Skin epidermis (tissue), 12 donors: ENCODE measurements at regions not wholly inside any gene's neighbourhood (a gene's known extent, or its start where the extent isn't known, plus 50 kb on each side); places are given as distances from the start of the nearest gene placed in this dataset.
"Not testable (repeated sequence)": the region's sequence is repeated elsewhere in the genome, so short reads cannot be mapped to it uniquely, and the experiment has no call there.

Experiments
- H3K27ac ChIP-seq, 21 experiments: fragments of 200-600 bp; sonication (generic) in 11 of 21; one replicate each; pipeline ENCODE4 v1.5.0; 2020; ENCODE audit warnings: mild to moderate bottlenecking in 3 of 21, inconsistent platforms in 2 of 21, moderate library complexity in 2 of 21
- H3K4me3 ChIP-seq, 7 experiments: fragments of 200-600 bp; sonication (generic) in 2 of 7; one replicate each; pipeline ENCODE4 v1.5.0; 2020; ENCODE audit warnings: inconsistent platforms in 2 of 7, mild to moderate bottlenecking in 2 of 7, moderate library complexity in 1 of 7

- H3K27ac ChIP-seq, H3K4me3 ChIP-seq: not testable (repeated sequence)
These were observed 782.4 kb downstream of the METTL15 start for GRCh38 chr11:28890601-28891040.

- H3K27ac ChIP-seq, result no peak overlapping the region
- no peak overlapping the region for H3K4me3 ChIP-seq
These were observed 779.5 kb downstream of the METTL15 start for GRCh38 chr11:28887681-28888080.

GRCh38 chr11:28879869-28880268 is 771.7 kb downstream of the METTL15 start:
- Histone ChIP-seq H3K27ac (no peak overlapping the region), H3K4me3 (no peak overlapping the region)

GRCh38 chr11:28878025-28878424 is 769.8 kb downstream of the METTL15 start:
- no peak overlapping the region for H3K4me3 ChIP-seq

GRCh38 chr11:28877340-28877739 is 769.2 kb downstream of the METTL15 start:
- no peak overlapping the region for H3K27ac ChIP-seq
- no peak overlapping the region for H3K4me3 ChIP-seq

More at GRCh38 chr11:28878025-28878424, 769.8 kb downstream of the METTL15 start:
- H3K27ac ChIP-seq, result no peak overlapping the region

- Histone ChIP-seq H3K27ac (no peak overlapping the region), H3K4me3 (no peak overlapping the region)
These were observed 766.5 kb downstream of the METTL15 start for GRCh38 chr11:28874706-28875105.

- H3K27ac ChIP-seq, result no peak overlapping the region
- H3K4me3 ChIP-seq, result no peak overlapping the region
These were observed 762.9 kb downstream of the METTL15 start for GRCh38 chr11:28871090-28871489.

- Histone ChIP-seq H3K4me3 (no peak overlapping the region), H3K27ac (no peak overlapping the region)
These were observed 755.2 kb downstream of the METTL15 start for GRCh38 chr11:28863422-28863821.

- H3K4me3 ChIP-seq, result no peak overlapping the region
- no peak overlapping the region for H3K27ac ChIP-seq
These were observed 752.7 kb downstream of the METTL15 start for GRCh38 chr11:28860893-28861292.

- Histone ChIP-seq H3K27ac (no peak overlapping the region), H3K4me3 (no peak overlapping the region)
These were observed 749.9 kb downstream of the METTL15 start for GRCh38 chr11:28858076-28858475.

GRCh38 chr11:28849053-28849452 is 740.9 kb downstream of the METTL15 start:
- H3K4me3 ChIP-seq, result no peak overlapping the region

GRCh38 chr11:28842716-28843115 is 734.5 kb downstream of the METTL15 start:
- no peak overlapping the region for H3K27ac ChIP-seq
- H3K4me3 ChIP-seq, result no peak overlapping the region

More at GRCh38 chr11:28849053-28849452, 740.9 kb downstream of the METTL15 start:
- H3K27ac ChIP-seq, result no peak overlapping the region

- Histone ChIP-seq H3K27ac (no peak overlapping the region), H3K4me3 (no peak overlapping the region)
These were observed 730.6 kb downstream of the METTL15 start for GRCh38 chr11:28838741-28839140.

- no peak overlapping the region for H3K27ac ChIP-seq
These were observed 729.4 kb downstream of the METTL15 start for GRCh38 chr11:28837599-28837998.

GRCh38 chr11:28836285-28837081 is 728.3 kb downstream of the METTL15 start:
- Histone ChIP-seq H3K27ac (no peak overlapping the region), H3K4me3 (no peak overlapping the region)

More at GRCh38 chr11:28837599-28837998, 729.4 kb downstream of the METTL15 start:
- no peak overlapping the region for H3K4me3 ChIP-seq

- Histone ChIP-seq H3K27ac (no peak overlapping the region), H3K4me3 (no peak overlapping the region)
These were observed 727.6 kb downstream of the METTL15 start for GRCh38 chr11:28835790-28836189.

GRCh38 chr11:28835317-28835716 is 727.1 kb downstream of the METTL15 start:
- no peak overlapping the region for H3K4me3 ChIP-seq
- no peak overlapping the region for H3K27ac ChIP-seq

GRCh38 chr11:28834877-28835276 is 726.7 kb downstream of the METTL15 start:
- Histone ChIP-seq H3K27ac (no peak overlapping the region), H3K4me3 (no peak overlapping the region)

- Histone ChIP-seq H3K4me3 (no peak overlapping the region), H3K27ac (no peak overlapping the region)
These were observed 725.5 kb downstream of the METTL15 start for GRCh38 chr11:28833670-28834069.

- no peak overlapping the region for H3K27ac ChIP-seq
- no peak overlapping the region for H3K4me3 ChIP-seq
These were observed 725.0 kb downstream of the METTL15 start for GRCh38 chr11:28833169-28833568.

- H3K27ac ChIP-seq, result no peak overlapping the region
- no peak overlapping the region for H3K4me3 ChIP-seq
These were observed 718.6 kb downstream of the METTL15 start for GRCh38 chr11:28826807-28827206.

- no peak overlapping the region for H3K27ac ChIP-seq
- no peak overlapping the region for H3K4me3 ChIP-seq
These were observed 714.4 kb downstream of the METTL15 start for GRCh38 chr11:28822576-28822975.
